ENCODE measurements at regions not wholly inside any gene's neighbourhood (a gene's known extent, or its start where the extent isn't known, plus 50 kb on each side); places are given as distances from the start of the nearest gene placed in this dataset.

DNA sequence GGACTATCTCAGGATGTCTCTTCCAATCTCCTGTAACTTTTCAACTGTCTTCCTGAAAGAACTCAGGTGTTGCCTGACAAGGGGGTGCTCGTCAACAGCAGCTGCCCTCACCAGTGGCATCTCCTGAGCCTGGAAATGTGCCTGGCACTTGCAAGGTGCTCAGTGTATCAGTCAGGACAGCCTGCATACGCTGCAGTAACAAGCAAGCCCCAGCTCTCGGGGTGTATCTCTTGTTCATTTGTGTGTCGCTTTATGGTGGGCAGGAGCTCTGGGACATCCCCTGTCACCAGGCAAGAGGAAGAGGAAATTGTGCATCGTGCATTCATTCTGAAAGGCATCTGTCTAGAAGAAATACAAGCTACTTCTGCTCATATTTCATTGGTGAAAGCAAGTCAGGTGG lies 263.1 kb downstream of the DCDC2C start:
- DNase-seq (ENCODE audit: low spot score), result no peak
- TF ChIP-seq, protein P1, sequence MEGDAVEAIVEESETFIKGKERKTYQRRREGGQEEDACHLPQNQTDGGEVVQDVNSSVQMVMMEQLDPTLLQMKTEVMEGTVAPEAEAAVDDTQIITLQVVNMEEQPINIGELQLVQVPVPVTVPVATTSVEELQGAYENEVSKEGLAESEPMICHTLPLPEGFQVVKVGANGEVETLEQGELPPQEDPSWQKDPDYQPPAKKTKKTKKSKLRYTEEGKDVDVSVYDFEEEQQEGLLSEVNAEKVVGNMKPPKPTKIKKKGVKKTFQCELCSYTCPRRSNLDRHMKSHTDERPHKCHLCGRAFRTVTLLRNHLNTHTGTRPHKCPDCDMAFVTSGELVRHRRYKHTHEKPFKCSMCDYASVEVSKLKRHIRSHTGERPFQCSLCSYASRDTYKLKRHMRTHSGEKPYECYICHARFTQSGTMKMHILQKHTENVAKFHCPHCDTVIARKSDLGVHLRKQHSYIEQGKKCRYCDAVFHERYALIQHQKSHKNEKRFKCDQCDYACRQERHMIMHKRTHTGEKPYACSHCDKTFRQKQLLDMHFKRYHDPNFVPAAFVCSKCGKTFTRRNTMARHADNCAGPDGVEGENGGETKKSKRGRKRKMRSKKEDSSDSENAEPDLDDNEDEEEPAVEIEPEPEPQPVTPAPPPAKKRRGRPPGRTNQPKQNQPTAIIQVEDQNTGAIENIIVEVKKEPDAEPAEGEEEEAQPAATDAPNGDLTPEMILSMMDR (IDR thresholded peaks at IDR 0.05; ENCODE audit: borderline replicate concordance, control extremely low read depth, extremely low read depth, insufficient read depth, missing control alignments), result no peak
- in situ Hi-C loops (cut with MboI; ENCODE audit: low sequenced_read_pairs, unreplicated experiment), result no loop called here

DNA sequence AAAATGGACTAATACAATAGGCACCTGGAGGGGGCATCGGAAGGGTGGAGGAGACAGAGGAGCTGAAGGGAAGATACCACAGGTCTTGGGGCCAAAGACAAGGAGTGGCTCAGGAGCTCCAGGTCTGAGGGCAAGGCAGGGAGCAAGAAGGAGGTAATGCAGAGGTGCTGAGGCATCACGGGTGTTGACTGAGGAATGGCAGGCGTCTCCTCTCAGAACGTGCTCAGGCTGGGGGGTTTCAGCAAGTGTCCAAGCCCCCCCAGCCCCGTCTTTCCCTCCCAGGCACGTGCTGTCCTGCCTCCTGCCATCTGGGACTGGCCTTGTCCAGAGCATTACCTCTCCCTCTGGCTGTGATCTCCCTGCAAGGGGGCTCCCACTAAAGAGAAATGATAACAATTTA lies 265.4 kb downstream of the DCDC2C start:
- DNase-seq (ENCODE audit: low spot score), result no peak
- in situ Hi-C loops (cut with MboI; ENCODE audit: low sequenced_read_pairs, unreplicated experiment), result no loop called here
- TF ChIP-seq, protein P1 (IDR thresholded peaks at IDR 0.05; ENCODE audit: borderline replicate concordance, control extremely low read depth, extremely low read depth, insufficient read depth, missing control alignments), result no peak

DNA sequence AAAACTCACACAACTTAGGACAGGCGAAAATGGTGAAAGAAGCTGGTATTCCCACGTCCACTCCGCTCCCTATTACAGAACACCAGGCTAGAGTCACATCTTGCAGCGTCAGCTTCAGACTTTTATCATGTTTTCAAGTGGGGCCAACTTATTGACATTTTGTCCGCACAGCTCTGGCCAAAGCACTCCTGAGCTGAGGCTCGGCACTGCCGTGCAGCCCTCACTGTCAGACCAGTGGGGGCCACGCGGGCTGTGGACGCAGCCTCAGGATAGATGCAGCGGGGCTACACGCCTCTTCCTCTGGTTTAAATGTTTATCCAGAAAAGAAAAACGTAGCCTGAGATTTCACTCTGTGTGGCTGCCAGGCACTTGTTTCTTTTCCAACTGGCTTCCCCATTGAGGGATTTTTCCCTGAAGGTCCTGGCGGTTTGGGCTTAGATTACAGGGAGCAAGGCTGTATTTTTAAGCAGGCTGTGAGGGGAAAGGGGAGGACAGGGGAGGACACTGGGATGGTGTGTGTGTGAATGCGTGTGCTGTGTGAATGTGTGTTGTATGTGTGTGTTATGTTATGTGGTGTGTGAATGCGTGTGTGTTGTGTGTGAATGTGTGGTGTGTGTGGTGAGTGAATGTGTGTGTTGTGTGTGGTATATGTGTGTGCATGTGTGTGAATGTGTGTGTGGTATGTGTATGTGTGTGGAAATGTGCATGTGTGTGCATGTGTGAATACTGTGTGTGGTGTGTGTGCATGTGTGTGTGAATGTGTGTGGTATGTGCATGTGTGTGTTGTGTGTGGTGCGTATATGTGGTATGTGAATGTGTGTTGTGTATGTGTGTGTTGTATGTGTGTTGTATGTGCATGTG lies 267.6 kb downstream of the DCDC2C start:
- TF ChIP-seq, protein P1 (IDR thresholded peaks at IDR 0.05; ENCODE audit: borderline replicate concordance, control extremely low read depth, extremely low read depth, insufficient read depth, missing control alignments), result no peak
- DNase-seq (ENCODE audit: low spot score), result no peak
- in situ Hi-C loops (cut with MboI; ENCODE audit: low sequenced_read_pairs, unreplicated experiment), result no loop called here

DNA sequence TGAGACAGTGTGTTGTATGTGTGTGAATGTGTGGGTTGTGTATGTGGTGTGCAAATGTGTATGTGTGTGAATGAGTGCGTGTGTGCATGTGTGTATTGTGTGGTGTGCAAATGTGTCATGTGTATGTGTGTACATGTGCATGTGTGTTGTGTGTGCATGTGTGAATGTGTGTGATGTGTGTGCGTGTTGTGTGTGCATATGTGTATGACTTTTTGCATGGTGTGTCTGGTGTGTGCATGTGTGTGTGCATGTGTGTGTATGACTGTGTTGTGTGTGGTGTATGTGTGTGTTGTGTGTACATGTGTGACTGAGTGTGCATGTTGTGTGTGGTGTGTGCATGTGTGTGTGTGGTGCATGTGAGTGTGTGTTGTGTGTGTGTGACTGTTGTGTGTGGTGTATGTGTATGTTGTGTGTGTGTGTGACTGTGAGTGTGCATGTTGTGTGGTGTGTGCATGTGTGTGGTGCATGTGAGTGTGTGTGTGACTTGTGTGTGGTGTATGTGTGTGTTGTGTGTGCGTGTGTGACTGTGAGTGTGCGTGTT lies 268.3 kb downstream of the DCDC2C start:
- TF ChIP-seq, protein P1 (IDR thresholded peaks at IDR 0.05; ENCODE audit: borderline replicate concordance, control extremely low read depth, extremely low read depth, insufficient read depth, missing control alignments), result no peak
- in situ Hi-C loops (cut with MboI; ENCODE audit: low sequenced_read_pairs, unreplicated experiment), result no loop called here
- no peak for DNase-seq (ENCODE audit: low spot score)

DNA sequence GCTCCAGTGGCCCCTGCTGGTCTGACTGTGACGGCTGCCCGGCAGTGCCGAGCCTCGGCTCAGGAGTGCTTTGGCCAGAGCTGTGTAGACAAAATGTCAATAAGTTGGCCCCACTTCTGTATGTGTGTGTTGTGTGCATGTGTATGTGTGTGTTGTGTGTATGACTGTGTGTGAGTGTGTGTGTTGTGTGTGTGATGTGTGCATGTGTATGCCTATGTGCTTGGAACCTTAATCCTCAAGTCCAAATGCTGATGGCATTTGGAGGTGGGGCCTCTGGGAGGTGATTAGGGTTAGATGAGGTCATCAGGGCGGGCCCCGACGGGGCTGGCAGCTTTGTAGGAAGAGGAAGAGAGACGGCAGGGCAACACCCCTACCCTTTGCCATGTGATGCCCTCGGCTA lies 269.0 kb downstream of the DCDC2C start:
- TF ChIP-seq, protein P1 (IDR thresholded peaks at IDR 0.05; ENCODE audit: borderline replicate concordance, control extremely low read depth, extremely low read depth, insufficient read depth, missing control alignments), result no peak
- DNase-seq (ENCODE audit: low spot score), result no peak
- in situ Hi-C loops (cut with MboI; ENCODE audit: low sequenced_read_pairs, unreplicated experiment), result no loop called here

DNA sequence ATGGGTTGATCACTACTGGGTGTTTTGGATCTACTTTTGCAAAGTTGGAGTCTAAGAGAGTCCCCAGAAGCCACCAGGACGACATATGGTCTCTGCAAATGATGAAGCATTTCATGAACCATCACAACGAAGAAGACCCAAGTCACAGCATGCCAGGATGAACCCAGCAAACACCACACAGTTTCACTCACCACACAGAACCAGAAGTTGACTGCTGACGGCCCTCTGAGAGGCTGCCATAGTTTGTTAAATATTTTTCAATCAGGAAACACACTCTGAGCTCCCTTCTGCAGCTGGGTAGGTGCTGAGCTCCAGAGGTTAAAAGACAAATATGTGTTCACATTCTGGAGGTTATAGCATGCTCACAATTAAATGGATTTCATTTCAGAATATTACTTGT lies 271.4 kb downstream of the DCDC2C start:
- in situ Hi-C loops (cut with MboI; ENCODE audit: low sequenced_read_pairs, unreplicated experiment), result no loop called here
- TF ChIP-seq, protein P1 (IDR thresholded peaks at IDR 0.05; ENCODE audit: borderline replicate concordance, control extremely low read depth, extremely low read depth, insufficient read depth, missing control alignments), result no peak
- no peak for DNase-seq (ENCODE audit: low spot score)
